K562 (cell line): ENCODE measurements at regions not wholly inside any gene's neighbourhood (a gene's known extent, or its start where the extent isn't known, plus 50 kb on each side); places are given as distances from the start of the nearest gene placed in this dataset.

ENCODE experiments used
- ATF7 ChIP-seq: fragments of 450-650 bp; IDR thresholded peaks from 2 replicates; pipeline ENCODE4 v1.7.1; 2014; ENCODE audit warnings: mild to moderate bottlenecking, moderate library complexity
- MGA ChIP-seq: fragments of 450-650 bp; IDR thresholded peaks from 2 replicates; pipeline ENCODE4 v1.6.1; 2016; ENCODE audit warnings: mild to moderate bottlenecking, moderate library complexity
- NR3C1 ChIP-seq: sonication (generic); formaldehyde crosslinking; IDR thresholded peaks from 2 replicates; pipeline ENCODE4 v1.8.1; 2022; ENCODE audit warnings: missing genetic modification reagents
- ZNF668 ChIP-seq: fragments of 250-450 bp; sonication (Bioruptor Pico); IDR thresholded peaks from 2 replicates; pipeline ENCODE4 v1.8.0; 2022; ENCODE audit warnings: mild to moderate bottlenecking, inconsistent platforms
- TF ChIP-seq, protein P1 (sequence below): fragments of 250-450 bp; sonication (Bioruptor Pico); IDR thresholded peaks from 2 replicates; pipeline ENCODE4 v1.8.0; 2021; ENCODE audit warnings: moderate library complexity, mild to moderate bottlenecking, inconsistent platforms

DNA sequence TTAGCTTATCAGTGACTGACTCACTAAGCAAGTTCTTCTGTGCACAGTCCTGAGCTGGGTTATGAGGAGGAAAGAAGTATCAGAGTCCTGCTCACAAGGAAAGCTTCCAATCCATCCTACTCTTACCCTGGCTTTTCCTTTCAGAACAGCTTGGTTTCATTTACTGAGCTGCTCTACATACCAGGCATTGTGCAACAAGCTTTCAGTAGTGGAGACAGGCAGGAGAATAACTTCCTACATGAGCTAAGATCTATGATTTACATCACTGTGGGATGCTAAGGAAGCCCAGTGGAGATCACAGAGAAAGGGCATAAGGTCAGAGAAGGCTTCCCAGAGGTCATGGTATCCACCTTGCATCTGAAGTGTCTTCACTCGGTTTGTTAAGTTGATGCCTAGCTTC, 144.5 kb downstream of the MAP3K7 start (continued):
- TF ChIP-seq MGA (no peak), NR3C1 (CRISPR knock-in tag) (no peak), ZNF668 (CRISPR knock-in tag) (no peak), ATF7 (no peak)
- TF ChIP-seq, protein P1, sequence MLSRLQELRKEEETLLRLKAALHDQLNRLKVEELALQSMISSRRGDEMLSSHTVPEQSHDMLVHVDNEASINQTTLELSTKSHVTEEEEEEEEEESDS (CRISPR knock-in tag), result no peak
- TF ChIP-seq, all 486 proteins: peak for 2
